ENCODE measurements at regions not wholly inside any gene's neighbourhood (a gene's known extent, or its start where the extent isn't known, plus 50 kb on each side); places are given as distances from the start of the nearest gene placed in this dataset.
A peak's percentile ranks its signal among the peaks of the same experiment; 100 is the strongest.

GRCh38 chr10:125343118-125343925 lies 183.0 kb upstream of the CTBP2 start:
- intact Hi-C loops (cut with micrococcal nuclease; ENCODE audit: unreplicated experiment): no loop called here
- peak in 1 of 2 experiments; percentile 29 for DNase-seq
- no peaks in the 10 kb centered on the region for H3K9me3 Mint-ChIP-seq (ENCODE audit: unreplicated experiment)
- peaks cover 6% of the 10 kb centered on the region for H3K36me3 Mint-ChIP-seq (ENCODE audit: insufficient read depth, unreplicated experiment)
- H3K27me3 ChIP-seq (replicated peaks; ENCODE audit: control insufficient read depth, insufficient read depth, low read length): no peaks in the 10 kb centered on the region
- POLR2A ChIA-PET: no interaction called here
- TF ChIP-seq, protein P1, sequence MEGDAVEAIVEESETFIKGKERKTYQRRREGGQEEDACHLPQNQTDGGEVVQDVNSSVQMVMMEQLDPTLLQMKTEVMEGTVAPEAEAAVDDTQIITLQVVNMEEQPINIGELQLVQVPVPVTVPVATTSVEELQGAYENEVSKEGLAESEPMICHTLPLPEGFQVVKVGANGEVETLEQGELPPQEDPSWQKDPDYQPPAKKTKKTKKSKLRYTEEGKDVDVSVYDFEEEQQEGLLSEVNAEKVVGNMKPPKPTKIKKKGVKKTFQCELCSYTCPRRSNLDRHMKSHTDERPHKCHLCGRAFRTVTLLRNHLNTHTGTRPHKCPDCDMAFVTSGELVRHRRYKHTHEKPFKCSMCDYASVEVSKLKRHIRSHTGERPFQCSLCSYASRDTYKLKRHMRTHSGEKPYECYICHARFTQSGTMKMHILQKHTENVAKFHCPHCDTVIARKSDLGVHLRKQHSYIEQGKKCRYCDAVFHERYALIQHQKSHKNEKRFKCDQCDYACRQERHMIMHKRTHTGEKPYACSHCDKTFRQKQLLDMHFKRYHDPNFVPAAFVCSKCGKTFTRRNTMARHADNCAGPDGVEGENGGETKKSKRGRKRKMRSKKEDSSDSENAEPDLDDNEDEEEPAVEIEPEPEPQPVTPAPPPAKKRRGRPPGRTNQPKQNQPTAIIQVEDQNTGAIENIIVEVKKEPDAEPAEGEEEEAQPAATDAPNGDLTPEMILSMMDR (IDR thresholded peaks at IDR 0.05; ENCODE audit: insufficient read depth in 1 of 2, low read depth in 1 of 2, low read length in 1 of 2, severe bottlenecking in 1 of 2, unreplicated experiment in 1 of 2): peak; percentile 30 to 51
- no peak overlapping the region for H3K4me3 ChIP-seq (ENCODE audit: low read depth, low read length)
- H3K9me3 ChIP-seq: no peaks in the 10 kb centered on the region
- no peaks in the 10 kb centered on the region for H3K27me3 Mint-ChIP-seq (ENCODE audit: insufficient read depth, unreplicated experiment)
- no peaks in the 10 kb centered on the region; the same call in none of the 2 replicates for H3K4me1 ChIP-seq
- peaks cover 8% of the 10 kb centered on the region for H3K4me1 Mint-ChIP-seq (ENCODE audit: low read depth, unreplicated experiment)
- H3K27ac Mint-ChIP-seq (ENCODE audit: unreplicated experiment): no peak overlapping the region
- H3K4me3 Mint-ChIP-seq (ENCODE audit: unreplicated experiment): no peak overlapping the region
- CTCF ChIA-PET: interaction anchor here (0.6 kb wide), 2 partner anchors 484 to 858 kb away, joined by 3 read pairs; no protein-coding TSS in a partner anchor
- BruUV-seq (replicated peaks): no TSS peak
- H3K36me3 ChIP-seq (ENCODE audit: control insufficient read depth, insufficient read depth, low read length): no peaks in the 10 kb centered on the region

- Mint-ChIP-seq H3K9me3 (ENCODE audit: unreplicated experiment) (no peaks in the 10 kb centered on the region), H3K27me3 (ENCODE audit: insufficient read depth, unreplicated experiment) (no peaks in the 10 kb centered on the region), H3K4me1 (ENCODE audit: low read depth, unreplicated experiment) (peaks cover 8% of the 10 kb centered on the region), H3K27ac (ENCODE audit: unreplicated experiment) (no peak overlapping the region), H3K4me3 (ENCODE audit: unreplicated experiment) (no peak overlapping the region), H3K36me3 (ENCODE audit: insufficient read depth, unreplicated experiment) (peaks cover 6% of the 10 kb centered on the region)
- CTCF ChIA-PET: no interaction called here
- H3K4me3 ChIP-seq (ENCODE audit: low read depth, low read length): no peak overlapping the region
- H3K4me1 ChIP-seq: no peaks in the 10 kb centered on the region; the same call in none of the 2 replicates
- no TSS peak for BruUV-seq (replicated peaks)
- H3K36me3 ChIP-seq (ENCODE audit: control insufficient read depth, insufficient read depth, low read length): no peaks in the 10 kb centered on the region
- intact Hi-C loops (cut with micrococcal nuclease; ENCODE audit: unreplicated experiment): no loop called here
- H3K27me3 ChIP-seq (replicated peaks; ENCODE audit: control insufficient read depth, insufficient read depth, low read length): no peaks in the 10 kb centered on the region
- H3K9me3 ChIP-seq: no peaks in the 10 kb centered on the region
- TF ChIP-seq, protein P1 (IDR thresholded peaks at IDR 0.05; ENCODE audit: insufficient read depth in 1 of 2, low read depth in 1 of 2, low read length in 1 of 2, severe bottlenecking in 1 of 2, unreplicated experiment in 1 of 2): no peak
- POLR2A ChIA-PET: no interaction called here
- DNase-seq: no peak
These were observed 181.2 kb upstream of the CTBP2 start for GRCh38 chr10:125341611-125342010.

GRCh38 chr10:125340903-125341302 lies 180.5 kb upstream of the CTBP2 start:
- TF ChIP-seq, protein P1 (IDR thresholded peaks at IDR 0.05; ENCODE audit: insufficient read depth in 1 of 2, low read depth in 1 of 2, low read length in 1 of 2, severe bottlenecking in 1 of 2, unreplicated experiment in 1 of 2): no peak
- Mint-ChIP-seq H3K9me3 (ENCODE audit: unreplicated experiment) (no peaks in the 10 kb centered on the region), H3K27ac (ENCODE audit: unreplicated experiment) (no peak overlapping the region), H3K4me1 (ENCODE audit: low read depth, unreplicated experiment) (peaks cover 8% of the 10 kb centered on the region), H3K4me3 (ENCODE audit: unreplicated experiment) (no peak overlapping the region), H3K36me3 (ENCODE audit: insufficient read depth, unreplicated experiment) (peaks cover 6% of the 10 kb centered on the region), H3K27me3 (ENCODE audit: insufficient read depth, unreplicated experiment) (no peaks in the 10 kb centered on the region)
- DNase-seq: no peak
- H3K4me1 ChIP-seq: no peaks in the 10 kb centered on the region; the same call in none of the 2 replicates
- H3K4me3 ChIP-seq (ENCODE audit: low read depth, low read length): no peak overlapping the region
- POLR2A ChIA-PET: no interaction called here
- H3K36me3 ChIP-seq (ENCODE audit: control insufficient read depth, insufficient read depth, low read length): no peaks in the 10 kb centered on the region
- CTCF ChIA-PET: no interaction called here
- intact Hi-C loops (cut with micrococcal nuclease; ENCODE audit: unreplicated experiment): no loop called here
- no peaks in the 10 kb centered on the region for H3K9me3 ChIP-seq
- no peaks in the 10 kb centered on the region for H3K27me3 ChIP-seq (replicated peaks; ENCODE audit: control insufficient read depth, insufficient read depth, low read length)
- no TSS peak for BruUV-seq (replicated peaks)
